ENCODE measurements at regions not wholly inside any gene's neighbourhood (a gene's known extent, or its start where the extent isn't known, plus 50 kb on each side); places are given as distances from the start of the nearest gene placed in this dataset.

DNA sequence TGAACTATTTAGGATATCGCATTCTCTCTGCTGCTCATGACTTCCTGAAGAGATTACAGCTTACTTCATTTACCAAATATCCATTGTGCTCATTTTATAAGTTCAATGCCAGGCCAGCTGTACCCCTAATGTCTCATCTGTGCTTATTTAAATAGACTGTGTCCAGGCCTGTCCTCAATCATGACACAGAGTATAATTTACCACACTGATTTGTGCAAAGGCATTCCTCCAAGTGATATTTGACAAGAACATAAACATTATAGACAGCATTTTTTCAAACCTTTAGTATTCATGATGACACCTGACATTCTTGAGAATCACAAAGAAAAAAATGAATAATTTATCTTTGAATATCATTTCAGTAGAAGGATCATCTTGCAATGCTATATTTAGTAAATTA lies 260.1 kb upstream of the SEMA3D start:
- no peaks in the 10 kb centered on the region for H3K79me2 ChIP-seq (ENCODE audit: insufficient read depth, low read length)
- no peaks in the 10 kb centered on the region for H3K9me2 ChIP-seq (ENCODE audit: low read depth, low read length)
- no peak overlapping the region for H2AFZ ChIP-seq (ENCODE audit: low read length)
- no peaks in the 10 kb centered on the region for H3K4me1 ChIP-seq (ENCODE audit: insufficient read depth, low read length, severe bottlenecking)
- H3K9ac ChIP-seq (ENCODE audit: low read length), result no peak overlapping the region
- no peak overlapping the region for H3K27ac ChIP-seq (ENCODE audit: low read depth, low read length, poor library complexity, severe bottlenecking)
- no peaks in the 10 kb centered on the region for H3F3A ChIP-seq (ENCODE audit: insufficient read depth, low read length)
- TF ChIP-seq, protein P1, sequence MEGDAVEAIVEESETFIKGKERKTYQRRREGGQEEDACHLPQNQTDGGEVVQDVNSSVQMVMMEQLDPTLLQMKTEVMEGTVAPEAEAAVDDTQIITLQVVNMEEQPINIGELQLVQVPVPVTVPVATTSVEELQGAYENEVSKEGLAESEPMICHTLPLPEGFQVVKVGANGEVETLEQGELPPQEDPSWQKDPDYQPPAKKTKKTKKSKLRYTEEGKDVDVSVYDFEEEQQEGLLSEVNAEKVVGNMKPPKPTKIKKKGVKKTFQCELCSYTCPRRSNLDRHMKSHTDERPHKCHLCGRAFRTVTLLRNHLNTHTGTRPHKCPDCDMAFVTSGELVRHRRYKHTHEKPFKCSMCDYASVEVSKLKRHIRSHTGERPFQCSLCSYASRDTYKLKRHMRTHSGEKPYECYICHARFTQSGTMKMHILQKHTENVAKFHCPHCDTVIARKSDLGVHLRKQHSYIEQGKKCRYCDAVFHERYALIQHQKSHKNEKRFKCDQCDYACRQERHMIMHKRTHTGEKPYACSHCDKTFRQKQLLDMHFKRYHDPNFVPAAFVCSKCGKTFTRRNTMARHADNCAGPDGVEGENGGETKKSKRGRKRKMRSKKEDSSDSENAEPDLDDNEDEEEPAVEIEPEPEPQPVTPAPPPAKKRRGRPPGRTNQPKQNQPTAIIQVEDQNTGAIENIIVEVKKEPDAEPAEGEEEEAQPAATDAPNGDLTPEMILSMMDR (IDR thresholded peaks at IDR 0.05; ENCODE audit: low read length), result no peak
- no peak for TF ChIP-seq EZH2 (IDR thresholded peaks at IDR 0.05; ENCODE audit: borderline replicate concordance, low read length)
- H3K9me3 ChIP-seq (ENCODE audit: low read length), result no peaks in the 10 kb centered on the region
- H3K36me3 ChIP-seq (ENCODE audit: insufficient read depth, low read length), result no peaks in the 10 kb centered on the region
- H4K20me1 ChIP-seq (ENCODE audit: insufficient read depth, low read length), result no peaks in the 10 kb centered on the region
- H3K4me2 ChIP-seq (ENCODE audit: low read length), result no peak overlapping the region
- no peak overlapping the region for H3K4me3 ChIP-seq (ENCODE audit: low read depth, low read length, poor library complexity, severe bottlenecking)
- no peaks in the 10 kb centered on the region for H3K27me3 ChIP-seq (ENCODE audit: insufficient read depth, low read length)

DNA sequence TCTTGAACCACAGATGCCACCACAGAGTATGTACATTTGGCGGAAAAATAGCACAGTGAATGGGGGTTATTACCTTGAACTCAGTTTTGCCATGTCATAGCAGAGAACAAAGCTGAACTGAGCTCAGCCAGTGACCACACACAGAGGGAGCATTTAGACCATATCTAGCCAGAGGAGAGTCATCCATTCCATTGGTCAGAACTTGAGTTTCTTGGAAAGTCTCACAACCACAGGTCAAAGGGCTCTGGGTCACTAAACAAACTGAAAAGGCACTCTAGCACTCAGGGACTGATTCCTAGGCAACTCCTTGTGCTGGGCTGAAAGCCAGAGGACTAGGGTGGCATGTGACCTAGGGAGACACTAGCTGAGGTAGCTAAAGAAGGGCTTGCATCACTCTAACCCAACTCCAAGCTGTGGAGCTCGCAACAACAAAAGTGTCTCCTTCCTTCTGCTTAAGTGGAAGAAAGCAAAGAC lies 239.7 kb upstream of the SEMA3D start:
- TF ChIP-seq EZH2 (IDR thresholded peaks at IDR 0.05; ENCODE audit: borderline replicate concordance, low read length), result no peak
- TF ChIP-seq, protein P1 (IDR thresholded peaks at IDR 0.05; ENCODE audit: low read length), result no peak
- Histone ChIP-seq H4K20me1 (ENCODE audit: insufficient read depth, low read length) (no peaks in the 10 kb centered on the region), H3K79me2 (ENCODE audit: insufficient read depth, low read length) (no peaks in the 10 kb centered on the region), H3K27me3 (ENCODE audit: insufficient read depth, low read length) (no peaks in the 10 kb centered on the region), H3K9ac (ENCODE audit: low read length) (no peak overlapping the region), H3K4me2 (ENCODE audit: low read length) (no peak overlapping the region), H3K27ac (ENCODE audit: low read depth, low read length, poor library complexity, severe bottlenecking) (no peak overlapping the region), H2AFZ (ENCODE audit: low read length) (no peak overlapping the region), H3K4me1 (ENCODE audit: insufficient read depth, low read length, severe bottlenecking) (no peaks in the 10 kb centered on the region), H3F3A (ENCODE audit: insufficient read depth, low read length) (no peaks in the 10 kb centered on the region), H3K4me3 (ENCODE audit: low read depth, low read length, poor library complexity, severe bottlenecking) (no peak overlapping the region), H3K36me3 (ENCODE audit: insufficient read depth, low read length) (no peaks in the 10 kb centered on the region), H3K9me3 (ENCODE audit: low read length) (no peaks in the 10 kb centered on the region), H3K9me2 (ENCODE audit: low read depth, low read length) (peaks cover 4% of the 10 kb centered on the region; the same call in 1 of the 2 replicates)

DNA sequence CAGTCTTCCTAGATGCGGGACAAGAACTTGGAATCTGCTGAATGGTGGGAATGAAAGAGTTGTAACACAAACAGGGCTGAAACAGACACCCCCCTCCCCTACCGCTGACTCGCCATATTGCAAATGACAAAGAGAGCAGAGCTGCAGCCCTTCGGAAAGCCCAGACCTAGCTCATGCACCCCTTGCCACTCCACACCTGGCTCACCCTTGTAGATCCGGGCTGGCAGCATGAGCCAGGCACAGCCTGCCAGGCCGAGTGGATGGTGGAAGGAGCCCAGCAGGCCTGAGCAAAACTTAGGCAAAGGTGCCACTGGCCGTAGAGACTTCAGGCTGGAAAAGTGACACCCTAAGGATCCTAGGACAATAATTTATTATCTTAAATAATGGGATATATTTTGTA lies 237.4 kb upstream of the SEMA3D start:
- Histone ChIP-seq H3K79me2 (ENCODE audit: insufficient read depth, low read length) (no peaks in the 10 kb centered on the region), H3K27me3 (ENCODE audit: insufficient read depth, low read length) (no peaks in the 10 kb centered on the region)

More for the DNA sequence above, 237.4 kb upstream of the SEMA3D start:
- Histone ChIP-seq H2AFZ (ENCODE audit: low read length) (no peak overlapping the region), H3K27ac (ENCODE audit: low read depth, low read length, poor library complexity, severe bottlenecking) (no peak overlapping the region), H3F3A (ENCODE audit: insufficient read depth, low read length) (no peaks in the 10 kb centered on the region), H3K4me3 (ENCODE audit: low read depth, low read length, poor library complexity, severe bottlenecking) (no peak overlapping the region), H3K9ac (ENCODE audit: low read length) (no peak overlapping the region), H3K9me3 (ENCODE audit: low read length) (no peaks in the 10 kb centered on the region), H3K4me2 (ENCODE audit: low read length) (no peak overlapping the region), H3K4me1 (ENCODE audit: insufficient read depth, low read length, severe bottlenecking) (no peaks in the 10 kb centered on the region), H3K36me3 (ENCODE audit: insufficient read depth, low read length) (no peaks in the 10 kb centered on the region), H4K20me1 (ENCODE audit: insufficient read depth, low read length) (no peaks in the 10 kb centered on the region), H3K9me2 (ENCODE audit: low read depth, low read length) (peaks cover 4% of the 10 kb centered on the region; the same call in 1 of the 2 replicates)
- TF ChIP-seq EZH2 (IDR thresholded peaks at IDR 0.05; ENCODE audit: borderline replicate concordance, low read length), result no peak
- TF ChIP-seq, protein P1 (IDR thresholded peaks at IDR 0.05; ENCODE audit: low read length), result no peak

Data from OCI-LY1 (cell line).